ENCODE measurements at regions not wholly inside any gene's neighbourhood (a gene's known extent, or its start where the extent isn't known, plus 50 kb on each side); places are given as distances from the start of the nearest gene placed in this dataset.
A peak's percentile ranks its signal among the peaks of the same experiment; 100 is the strongest.

GRCh38 chr11:116096272-116096995 lies 592.2 kb upstream of the CADM1 start:
- no peak for DNase-seq

GRCh38 chr11:116093481-116094270 lies 589.5 kb upstream of the CADM1 start:
- DNase-seq: no peak

GRCh38 chr11:116093065-116093464 lies 588.9 kb upstream of the CADM1 start:
- no peak for DNase-seq

- peak; percentile 51 for DNase-seq
Observed at GRCh38 chr11:116086426-116086825, 582.2 kb upstream of the CADM1 start.

- DNase-seq: no peak
Observed at GRCh38 chr11:116085031-116085635, 580.9 kb upstream of the CADM1 start.

- DNase-seq: no peak
Observed at GRCh38 chr11:116084511-116084910, 580.3 kb upstream of the CADM1 start.

- no peak for DNase-seq
Observed at GRCh38 chr11:116082256-116082655, 578.0 kb upstream of the CADM1 start.

GRCh38 chr11:116079580-116079979 lies 575.4 kb upstream of the CADM1 start:
- no peak for DNase-seq

- DNase-seq: peak; percentile 17
Observed at GRCh38 chr11:116078101-116078591, 573.9 kb upstream of the CADM1 start.

GRCh38 chr11:116077092-116077491 lies 572.9 kb upstream of the CADM1 start:
- DNase-seq: no peak

- peak; percentile 65 for DNase-seq
Observed at GRCh38 chr11:116073854-116074837, 569.9 kb upstream of the CADM1 start.

- no peak for DNase-seq
Observed at GRCh38 chr11:116072601-116073410, 568.6 kb upstream of the CADM1 start.

GRCh38 chr11:116072133-116072532 lies 567.9 kb upstream of the CADM1 start:
- DNase-seq: no peak

- no peak for DNase-seq
Observed at GRCh38 chr11:116071241-116071640, 567.0 kb upstream of the CADM1 start.

- no peak for DNase-seq
Observed at GRCh38 chr11:116070520-116070919, 566.3 kb upstream of the CADM1 start.

GRCh38 chr11:116066777-116067176 lies 562.6 kb upstream of the CADM1 start:
- DNase-seq: no peak

- no peak for DNase-seq
Observed at GRCh38 chr11:116065986-116066385, 561.8 kb upstream of the CADM1 start.

- DNase-seq: no peak
Observed at GRCh38 chr11:116065191-116065895, 561.1 kb upstream of the CADM1 start.

- DNase-seq: peak; percentile 69
Observed at GRCh38 chr11:116062490-116063171, 558.4 kb upstream of the CADM1 start.

GRCh38 chr11:116062129-116062489 lies 557.9 kb upstream of the CADM1 start:
- no peak for DNase-seq

Data from DMS153 (cell line).